PC-3 (cell line): ENCODE measurements at regions not wholly inside any gene's neighbourhood (a gene's known extent, or its start where the extent isn't known, plus 50 kb on each side); places are given as distances from the start of the nearest gene placed in this dataset.

Source experiments
- CTCF ChIP-seq: fragments of 300-600 bp; sonication (generic); conservative IDR thresholded peaks from 2 replicates; pipeline ENCODE4 v1.5.1; 2017; ENCODE audit warnings: antibody characterized with exemption, low read depth, mild to moderate bottlenecking, low read length
- EZH2 ChIP-seq: fragments of 300-600 bp; sonication (generic); IDR thresholded peaks from one replicate; pipeline ENCODE4 v1.6.1; 2017; ENCODE audit warnings: antibody characterized with exemption, mild to moderate bottlenecking, low read length; ENCODE audit not compliant: unreplicated experiment

GRCh38 chr4:164659765-164660164, 94.2 kb upstream of the SMIM31 start:
- TF ChIP-seq CTCF (no peak), EZH2 (no peak)
